ENCODE measurements at regions not wholly inside any gene's neighbourhood (a gene's known extent, or its start where the extent isn't known, plus 50 kb on each side); places are given as distances from the start of the nearest gene placed in this dataset.

DNA sequence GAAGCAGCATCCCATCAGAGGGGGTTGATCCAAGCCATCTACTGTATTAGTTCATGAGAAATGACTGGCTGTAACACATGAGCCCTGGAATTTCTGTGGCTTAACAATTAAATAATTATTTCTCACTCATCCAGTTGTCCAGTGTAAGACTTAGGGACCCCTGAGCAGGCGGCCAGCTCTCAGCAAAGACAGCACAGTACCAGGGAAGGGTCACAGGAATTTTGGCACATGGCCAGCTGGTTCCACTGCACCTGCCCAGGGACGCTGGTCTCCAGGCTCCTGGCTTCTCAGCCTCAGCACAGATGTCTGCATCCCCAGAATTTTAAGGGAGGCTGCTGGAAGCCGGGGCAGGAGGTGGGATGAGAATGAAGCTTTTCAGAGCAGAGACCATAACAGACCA lies 93.7 kb upstream of the DHRSX start:
- TF ChIP-seq, protein P1, sequence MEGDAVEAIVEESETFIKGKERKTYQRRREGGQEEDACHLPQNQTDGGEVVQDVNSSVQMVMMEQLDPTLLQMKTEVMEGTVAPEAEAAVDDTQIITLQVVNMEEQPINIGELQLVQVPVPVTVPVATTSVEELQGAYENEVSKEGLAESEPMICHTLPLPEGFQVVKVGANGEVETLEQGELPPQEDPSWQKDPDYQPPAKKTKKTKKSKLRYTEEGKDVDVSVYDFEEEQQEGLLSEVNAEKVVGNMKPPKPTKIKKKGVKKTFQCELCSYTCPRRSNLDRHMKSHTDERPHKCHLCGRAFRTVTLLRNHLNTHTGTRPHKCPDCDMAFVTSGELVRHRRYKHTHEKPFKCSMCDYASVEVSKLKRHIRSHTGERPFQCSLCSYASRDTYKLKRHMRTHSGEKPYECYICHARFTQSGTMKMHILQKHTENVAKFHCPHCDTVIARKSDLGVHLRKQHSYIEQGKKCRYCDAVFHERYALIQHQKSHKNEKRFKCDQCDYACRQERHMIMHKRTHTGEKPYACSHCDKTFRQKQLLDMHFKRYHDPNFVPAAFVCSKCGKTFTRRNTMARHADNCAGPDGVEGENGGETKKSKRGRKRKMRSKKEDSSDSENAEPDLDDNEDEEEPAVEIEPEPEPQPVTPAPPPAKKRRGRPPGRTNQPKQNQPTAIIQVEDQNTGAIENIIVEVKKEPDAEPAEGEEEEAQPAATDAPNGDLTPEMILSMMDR (IDR thresholded peaks at IDR 0.05): no peak
- TF ChIP-seq ZFX (IDR thresholded peaks at IDR 0.05; ENCODE audit: borderline replicate concordance): no peak
